GM19239 (cell line): ENCODE measurements at regions not wholly inside any gene's neighbourhood (a gene's known extent, or its start where the extent isn't known, plus 50 kb on each side); places are given as distances from the start of the nearest gene placed in this dataset.

ENCODE experiments used
- DNase-seq: peaks from one replicate; pipeline ENCODE4 v3.0.0; 2011; ENCODE audit warnings: low spot score; ENCODE audit not compliant: insufficient read length
- FAIRE-seq: peaks from 2 replicates; lab custom pipeline; 2011; peaks lifted over from hg19 to GRCh38; lab: Jason Lieb, UNC

GRCh38 chr6:164040994-164041393 is 626.5 kb downstream of the QKI start:
- FAIRE-seq, result no peak
- no peak for DNase-seq

- DNase-seq (no peak), FAIRE-seq (no peak)
Measured at GRCh38 chr6:164039954-164040375, 625.4 kb downstream of the QKI start.

GRCh38 chr6:164037171-164037870 is 622.8 kb downstream of the QKI start:
- DNase-seq, result no peak
- FAIRE-seq, result no peak

GRCh38 chr6:164035900-164036485 is 621.5 kb downstream of the QKI start:
- FAIRE-seq, result no peak

GRCh38 chr6:164034602-164035140 is 620.2 kb downstream of the QKI start:
- FAIRE-seq (no peak), DNase-seq (no peak)

More at GRCh38 chr6:164035900-164036485, 621.5 kb downstream of the QKI start:
- no peak for DNase-seq

- FAIRE-seq, result no peak
Measured at GRCh38 chr6:164025180-164025579, 610.7 kb downstream of the QKI start.

GRCh38 chr6:164023535-164023934 is 609.0 kb downstream of the QKI start:
- no peak for FAIRE-seq

More at GRCh38 chr6:164025180-164025579, 610.7 kb downstream of the QKI start:
- DNase-seq, result no peak

GRCh38 chr6:164022632-164023031 is 608.1 kb downstream of the QKI start:
- no peak for FAIRE-seq
- DNase-seq, result no peak

More at GRCh38 chr6:164023535-164023934, 609.0 kb downstream of the QKI start:
- no peak for DNase-seq

GRCh38 chr6:164021589-164022250 is 607.2 kb downstream of the QKI start:
- FAIRE-seq (no peak), DNase-seq (no peak)

- no peak for FAIRE-seq
- no peak for DNase-seq
Measured at GRCh38 chr6:164020142-164020541, 605.6 kb downstream of the QKI start.

- no peak for DNase-seq
- FAIRE-seq, result no peak
Measured at GRCh38 chr6:164018133-164018532, 603.6 kb downstream of the QKI start.

GRCh38 chr6:164016056-164016455 is 601.5 kb downstream of the QKI start:
- DNase-seq (no peak), FAIRE-seq (no peak)

- no peak for FAIRE-seq
- DNase-seq, result no peak
Measured at GRCh38 chr6:164015088-164015484, 600.6 kb downstream of the QKI start.

- FAIRE-seq (no peak), DNase-seq (no peak)
Measured at GRCh38 chr6:164014346-164015087, 600.0 kb downstream of the QKI start.

GRCh38 chr6:164013480-164014208 is 599.1 kb downstream of the QKI start:
- DNase-seq (no peak), FAIRE-seq (no peak)

- FAIRE-seq (no peak), DNase-seq (no peak)
Measured at GRCh38 chr6:164011321-164011720, 596.8 kb downstream of the QKI start.

GRCh38 chr6:164010441-164011103 is 596.1 kb downstream of the QKI start:
- FAIRE-seq (no peak), DNase-seq (no peak)

- DNase-seq, result no peak
- no peak for FAIRE-seq
Measured at GRCh38 chr6:164008902-164009301, 594.4 kb downstream of the QKI start.

GRCh38 chr6:164007881-164008280 is 593.4 kb downstream of the QKI start:
- DNase-seq (no peak), FAIRE-seq (no peak)
